A549 (cell line): ENCODE measurements at regions not wholly inside any gene's neighbourhood (a gene's known extent, or its start where the extent isn't known, plus 50 kb on each side); places are given as distances from the start of the nearest gene placed in this dataset.

Source experiments
- EP300 ChIP-seq, 2 experiments: fragments of >200 bp; sonication (Bioruptor Twin); formaldehyde crosslinking; IDR thresholded peaks; 2 replicates in 1 of 2; 3 replicates in 1 of 2; pipeline ENCODE4 v1.6.1; 2016 to 2017
- RAD21 ChIP-seq, 2 experiments: fragments of >200 bp in 1 of 2; sonication (Bioruptor Twin) in 1 of 2; formaldehyde crosslinking in 1 of 2; IDR thresholded peaks in 1 of 2; conservative IDR thresholded peaks in 1 of 2; 2 replicates in 1 of 2; 3 replicates in 1 of 2; pipeline ENCODE4 v1.6.1; 2012 to 2018; ENCODE audit warnings: inconsistent platforms in 1 of 2
- RNF2 ChIP-seq: fragments of 200-600 bp; sonication (generic); IDR thresholded peaks from 2 replicates; pipeline ENCODE4 v1.6.1; 2016; ENCODE audit warnings: low read depth, mild to moderate bottlenecking, antibody characterized with exemption, moderate library complexity, borderline replicate concordance
- TF ChIP-seq, protein P1 (sequence below): fragments of 250-450 bp; sonication (Bioruptor Pico); IDR thresholded peaks from 2 replicates; pipeline ENCODE4 v1.5.0; 2021; ENCODE audit warnings: mild to moderate bottlenecking, moderate library complexity, borderline replicate concordance

- TF ChIP-seq RNF2: no peak
- no peak for TF ChIP-seq RAD21 (conservative IDR thresholded peaks at IDR 0.05 in 1 of 2, IDR thresholded peaks at IDR 0.05 in 1 of 2)
- TF ChIP-seq, protein P1, sequence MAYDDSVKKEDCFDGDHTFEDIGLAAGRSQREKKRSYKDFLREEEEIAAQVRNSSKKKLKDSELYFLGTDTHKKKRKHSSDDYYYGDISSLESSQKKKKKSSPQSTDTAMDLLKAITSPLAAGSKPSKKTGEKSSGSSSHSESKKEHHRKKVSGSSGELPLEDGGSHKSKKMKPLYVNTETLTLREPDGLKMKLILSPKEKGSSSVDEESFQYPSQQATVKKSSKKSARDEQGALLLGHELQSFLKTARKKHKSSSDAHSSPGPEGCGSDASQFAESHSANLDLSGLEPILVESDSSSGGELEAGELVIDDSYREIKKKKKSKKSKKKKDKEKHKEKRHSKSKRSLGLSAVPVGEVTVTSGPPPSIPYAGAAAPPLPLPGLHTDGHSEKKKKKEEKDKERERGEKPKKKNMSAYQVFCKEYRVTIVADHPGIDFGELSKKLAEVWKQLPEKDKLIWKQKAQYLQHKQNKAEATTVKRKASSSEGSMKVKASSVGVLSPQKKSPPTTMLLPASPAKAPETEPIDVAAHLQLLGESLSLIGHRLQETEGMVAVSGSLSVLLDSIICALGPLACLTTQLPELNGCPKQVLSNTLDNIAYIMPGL (CRISPR knock-in tag): no peak
- TF ChIP-seq EP300 (IDR thresholded peaks at IDR 0.05): no peak
Measured at GRCh38 chr17:45696442-45696841, 87.7 kb upstream of the CRHR1 start.
